ENCODE measurements at regions not wholly inside any gene's neighbourhood (a gene's known extent, or its start where the extent isn't known, plus 50 kb on each side); places are given as distances from the start of the nearest gene placed in this dataset.

GRCh38 chr5:113897748-113898147, 384.3 kb downstream of the YTHDC2 start:
- TF ChIP-seq, protein P1, sequence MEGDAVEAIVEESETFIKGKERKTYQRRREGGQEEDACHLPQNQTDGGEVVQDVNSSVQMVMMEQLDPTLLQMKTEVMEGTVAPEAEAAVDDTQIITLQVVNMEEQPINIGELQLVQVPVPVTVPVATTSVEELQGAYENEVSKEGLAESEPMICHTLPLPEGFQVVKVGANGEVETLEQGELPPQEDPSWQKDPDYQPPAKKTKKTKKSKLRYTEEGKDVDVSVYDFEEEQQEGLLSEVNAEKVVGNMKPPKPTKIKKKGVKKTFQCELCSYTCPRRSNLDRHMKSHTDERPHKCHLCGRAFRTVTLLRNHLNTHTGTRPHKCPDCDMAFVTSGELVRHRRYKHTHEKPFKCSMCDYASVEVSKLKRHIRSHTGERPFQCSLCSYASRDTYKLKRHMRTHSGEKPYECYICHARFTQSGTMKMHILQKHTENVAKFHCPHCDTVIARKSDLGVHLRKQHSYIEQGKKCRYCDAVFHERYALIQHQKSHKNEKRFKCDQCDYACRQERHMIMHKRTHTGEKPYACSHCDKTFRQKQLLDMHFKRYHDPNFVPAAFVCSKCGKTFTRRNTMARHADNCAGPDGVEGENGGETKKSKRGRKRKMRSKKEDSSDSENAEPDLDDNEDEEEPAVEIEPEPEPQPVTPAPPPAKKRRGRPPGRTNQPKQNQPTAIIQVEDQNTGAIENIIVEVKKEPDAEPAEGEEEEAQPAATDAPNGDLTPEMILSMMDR (IDR thresholded peaks at IDR 0.05) = no peak
- TF ChIP-seq POLR2A (IDR thresholded peaks at IDR 0.05) = no peak
